SK-N-SH (cell line): ENCODE measurements at regions not wholly inside any gene's neighbourhood (a gene's known extent, or its start where the extent isn't known, plus 50 kb on each side); places are given as distances from the start of the nearest gene placed in this dataset.

ENCODE experiments used
- CTCF ChIA-PET: fragments of 300-600, 350-600 bp; formaldehyde crosslinking; extraction: SDS; loops from one replicate; lab custom pipeline; 2021; lab: Yijun Ruan, JAX
- POLR2A ChIA-PET: fragments of 350-600 bp; sonication (Branson Sonifier 250); formaldehyde crosslinking; extraction: SDS; loops from one replicate; lab custom pipeline; 2020; ENCODE audit warnings: antibody characterized with exemption, inconsistent platforms; lab: Yijun Ruan, JAX
- DNase-seq: peaks from one replicate; pipeline ENCODE4 v3.0.0; 2012
- H2AFZ ChIP-seq: fragments of 200-600 bp; sonication (generic); 2 replicates; pipeline ENCODE4 v1.8.1; 2016; ENCODE audit warnings: antibody characterized with exemption, mild to moderate bottlenecking, low read depth
- H3F3A ChIP-seq: fragments of 200-600 bp; sonication (generic); replicated peaks from 2 replicates; pipeline ENCODE3; 2016; ENCODE audit warnings: antibody characterized with exemption, mild to moderate bottlenecking; ENCODE audit not compliant: insufficient read depth
- H3K27ac ChIP-seq, 2 experiments: fragments of 200-500 bp in 1 of 2; fragments of 200-600 bp in 1 of 2; sonication (Bioruptor generic) in 1 of 2; sonication (generic), shearing (Covaris generic) in 1 of 2; 2 replicates each; pipeline versions ENCODE4 v1.5.1 to v1.6.1; 2014 to 2016; ENCODE audit warnings: low read depth in 2 of 2, inconsistent platforms in 1 of 2, low read length in 1 of 2, mild to moderate bottlenecking in 1 of 2, mixed read lengths in 1 of 2
- H3K27me3 ChIP-seq: fragments of 200-600 bp; sonication (generic), shearing (Covaris generic); 2 replicates; pipeline ENCODE4 v1.6.1; 2016; ENCODE audit warnings: mixed run types; ENCODE audit not compliant: insufficient read depth
- H3K36me3 ChIP-seq, 2 experiments: fragments of 200-500 bp in 1 of 2; fragments of 200-600 bp in 1 of 2; sonication (Bioruptor generic) in 1 of 2; sonication (generic) in 1 of 2; replicated peaks in 1 of 2; 2 replicates each; pipeline versions ENCODE3 to v1.5.1; 2014 to 2016; ENCODE audit warnings: low read length in 1 of 2, mild to moderate bottlenecking in 1 of 2; ENCODE audit not compliant: insufficient read depth in 2 of 2, control insufficient read depth in 1 of 2
- H3K4me1 ChIP-seq, 2 experiments: fragments of 200-500 bp in 1 of 2; fragments of 200-600 bp in 1 of 2; sonication (Bioruptor generic) in 1 of 2; sonication (generic), shearing (Covaris generic) in 1 of 2; 2 replicates each; pipeline versions ENCODE4 v1.5.1 to v1.6.1; 2014 to 2016; ENCODE audit warnings: low read depth in 1 of 2, low read length in 1 of 2, mixed run types in 1 of 2; ENCODE audit not compliant: insufficient read depth in 2 of 2, control insufficient read depth in 1 of 2
- H3K4me2 ChIP-seq: fragments of 200-600 bp; sonication (generic), shearing (Covaris generic); 2 replicates; pipeline ENCODE4 v1.6.1; 2017; ENCODE audit warnings: mixed run types
- H3K4me3 ChIP-seq, 2 experiments: fragments of 200-500 bp in 1 of 2; fragments of 200-600 bp in 1 of 2; sonication (Bioruptor generic) in 1 of 2; sonication (generic), shearing (Covaris generic) in 1 of 2; 2 replicates each; pipeline versions ENCODE4 v1.5.1 to v1.8.1; 2014 to 2016; ENCODE audit warnings: low read depth in 2 of 2, inconsistent platforms in 1 of 2, low read length in 1 of 2, mild to moderate bottlenecking in 1 of 2, mixed read lengths in 1 of 2, moderate library complexity in 1 of 2
- H3K79me2 ChIP-seq: fragments of 200-600 bp; sonication (generic); 2 replicates; pipeline ENCODE4 v1.8.1; 2017; ENCODE audit warnings: mild to moderate bottlenecking; ENCODE audit not compliant: insufficient read depth
- H3K9ac ChIP-seq: fragments of 200-600 bp; sonication (generic); 2 replicates; pipeline ENCODE4 v1.6.1; 2017; ENCODE audit warnings: mixed run types
- H3K9me2 ChIP-seq: fragments of 200-600 bp; sonication (generic); 2 replicates; pipeline ENCODE4 v1.6.1; 2017; ENCODE audit warnings: mixed run types
- H3K9me3 ChIP-seq: fragments of 200-600 bp; sonication (generic); 2 replicates; pipeline ENCODE4 v1.6.1; 2017; ENCODE audit warnings: mixed run types, mild to moderate bottlenecking, moderate library complexity
- H4K20me1 ChIP-seq: fragments of 200-600 bp; sonication (generic); 2 replicates; pipeline ENCODE4 v1.6.1; 2017; ENCODE audit warnings: mild to moderate bottlenecking, mixed run types; ENCODE audit not compliant: insufficient read depth
- CHD2 ChIP-seq: fragments of 150-350 bp; IDR thresholded peaks from 2 replicates; pipeline ENCODE4 v1.6.1; 2018; ENCODE audit warnings: low read length; ENCODE audit not compliant: partially characterized antibody
- ELF1 ChIP-seq: IDR thresholded peaks from 2 replicates; pipeline ENCODE4 v1.4.0; 2012
- EP300 ChIP-seq, 2 experiments: IDR thresholded peaks; 2 replicates each; pipeline versions ENCODE4 v1.4.0 to v1.6.1; 2012; ENCODE audit warnings: borderline replicate concordance in 1 of 2, low read depth in 1 of 2, low read length in 1 of 2
- FOSL2 ChIP-seq: IDR thresholded peaks from 2 replicates; pipeline ENCODE4 v1.4.0; 2012; ENCODE audit warnings: low read depth, mild to moderate bottlenecking, moderate library complexity, borderline replicate concordance
- FOXJ3 ChIP-seq: sonication (generic); formaldehyde crosslinking; IDR thresholded peaks from 2 replicates; pipeline ENCODE4 v1.5.1; 2020; ENCODE audit warnings: mild to moderate bottlenecking, missing genetic modification reagents
- GATA2 ChIP-seq: sonication (generic); formaldehyde crosslinking; IDR thresholded peaks from 2 replicates; pipeline ENCODE4 v1.5.0; 2020; ENCODE audit warnings: mild to moderate bottlenecking, missing genetic modification reagents
- JUND ChIP-seq: IDR thresholded peaks from 2 replicates; pipeline ENCODE4 v1.4.0; 2012
- MEF2A ChIP-seq: IDR thresholded peaks from 2 replicates; pipeline ENCODE4 v1.4.0; 2012; ENCODE audit warnings: low read depth, borderline replicate concordance
- MXI1 ChIP-seq: IDR thresholded peaks from 2 replicates; pipeline ENCODE4 v1.6.1; 2012; ENCODE audit warnings: mild to moderate bottlenecking, low read depth, low read length, improper control_type of control experiment
- NFIC ChIP-seq: IDR thresholded peaks from 2 replicates; pipeline ENCODE4 v1.4.0; 2012; ENCODE audit warnings: borderline replicate concordance
- RFX5 ChIP-seq: IDR thresholded peaks from 2 replicates; pipeline ENCODE4 v1.6.1; 2012; ENCODE audit warnings: mild to moderate bottlenecking, improper control_type of control experiment, low read length
- SIN3A ChIP-seq: IDR thresholded peaks from 2 replicates; pipeline ENCODE4 v1.6.1; 2012; ENCODE audit warnings: low read depth, mild to moderate bottlenecking, low read length, moderate library complexity, borderline replicate concordance
- SMC3 ChIP-seq: IDR thresholded peaks from 2 replicates; pipeline ENCODE4 v1.6.1; 2012; ENCODE audit warnings: low read depth, low read length, improper control_type of control experiment
- TCF12 ChIP-seq: IDR thresholded peaks from 2 replicates; pipeline ENCODE4 v1.4.0; 2012
- TEAD4 ChIP-seq: IDR thresholded peaks from 2 replicates; pipeline ENCODE4 v1.4.0; 2012; ENCODE audit warnings: mild to moderate bottlenecking, borderline replicate concordance; ENCODE audit not compliant: insufficient read depth
- WGBS: methylation state at CpG from one replicate; pipeline ENCODE4 v1.1.6; 2017; ENCODE audit warnings: low lambda C conversion rate; 5-methylcytosine and 5-hydroxymethylcytosine counted together
- TF ChIP-seq, protein P1 (sequence below): fragments of 150-350 bp; IDR thresholded peaks from 2 replicates; pipeline ENCODE4 v1.6.1; 2016; ENCODE audit warnings: mild to moderate bottlenecking, low read depth, low read length
- TF ChIP-seq, protein P2 (sequence below): IDR thresholded peaks from 2 replicates; pipeline ENCODE4 v1.4.0; 2012; ENCODE audit warnings: low read depth
- TF ChIP-seq, protein P3 (sequence below): IDR thresholded peaks from 2 replicates; pipeline ENCODE4 v1.6.1; 2012; ENCODE audit warnings: mild to moderate bottlenecking, low read depth, low read length, moderate library complexity

DNA sequence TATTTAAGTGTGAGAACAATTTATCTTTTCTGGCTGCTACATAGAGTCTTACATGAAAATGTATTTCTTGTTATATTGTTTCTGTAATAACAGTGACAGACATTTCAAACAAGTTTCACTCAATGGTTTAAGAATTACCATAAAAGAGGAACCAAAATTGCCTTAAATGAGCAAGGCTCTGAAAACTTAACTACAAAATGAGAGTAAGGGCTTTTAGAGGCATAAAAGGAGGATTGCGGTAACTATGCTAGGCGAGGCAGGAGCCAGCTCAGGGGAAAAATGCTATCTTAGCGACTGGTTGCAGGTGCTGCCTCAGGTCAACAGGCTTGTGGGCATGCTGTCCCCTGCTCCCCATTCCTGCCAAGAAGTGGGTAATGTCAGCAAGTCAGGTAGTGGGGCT lies 81.7 kb upstream of the MSI2 start:
- Histone ChIP-seq H3K27me3 (peaks cover 27% of the 10 kb centered on the region), H3K9me3 (no peaks in the 10 kb centered on the region), H3K4me1 (no peaks in the 10 kb centered on the region), H3K9me2 (no peaks in the 10 kb centered on the region), H3K79me2 (no peaks in the 10 kb centered on the region), H3K9ac (no peak overlapping the region), H3K27ac (no peak overlapping the region), H2AFZ (no peak overlapping the region), H4K20me1 (no peaks in the 10 kb centered on the region), H3F3A (peaks cover 4% of the 10 kb centered on the region), H3K4me2 (no peak overlapping the region), H3K4me3 (no peak overlapping the region), H3K36me3 (no peaks in the 10 kb centered on the region)
- DNase-seq = no peak
- POLR2A ChIA-PET = no interaction called here
- CTCF ChIA-PET = interaction anchor here (1.1 to 1.5 kb wide), 2 partner anchors 9 to 16 kb away, joined by 3 to 4 read pairs; no protein-coding TSS in a partner anchor
- no peak for TF ChIP-seq TEAD4
- no peak for TF ChIP-seq RFX5
- no peak for TF ChIP-seq CHD2
- TF ChIP-seq, protein P1, sequence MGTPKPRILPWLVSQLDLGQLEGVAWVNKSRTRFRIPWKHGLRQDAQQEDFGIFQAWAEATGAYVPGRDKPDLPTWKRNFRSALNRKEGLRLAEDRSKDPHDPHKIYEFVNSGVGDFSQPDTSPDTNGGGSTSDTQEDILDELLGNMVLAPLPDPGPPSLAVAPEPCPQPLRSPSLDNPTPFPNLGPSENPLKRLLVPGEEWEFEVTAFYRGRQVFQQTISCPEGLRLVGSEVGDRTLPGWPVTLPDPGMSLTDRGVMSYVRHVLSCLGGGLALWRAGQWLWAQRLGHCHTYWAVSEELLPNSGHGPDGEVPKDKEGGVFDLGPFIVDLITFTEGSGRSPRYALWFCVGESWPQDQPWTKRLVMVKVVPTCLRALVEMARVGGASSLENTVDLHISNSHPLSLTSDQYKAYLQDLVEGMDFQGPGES = no peak
- TF ChIP-seq, protein P2, sequence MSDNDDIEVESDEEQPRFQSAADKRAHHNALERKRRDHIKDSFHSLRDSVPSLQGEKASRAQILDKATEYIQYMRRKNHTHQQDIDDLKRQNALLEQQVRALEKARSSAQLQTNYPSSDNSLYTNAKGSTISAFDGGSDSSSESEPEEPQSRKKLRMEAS = no peak
- TF ChIP-seq NFIC = no peak
- TF ChIP-seq FOSL2 = no peak
- TF ChIP-seq FOXJ3 (CRISPR knock-in tag) = no peak
- TF ChIP-seq TCF12 = no peak
- 60% methylated on average over 3 of the region's 3 CpGs for WGBS

DNA sequence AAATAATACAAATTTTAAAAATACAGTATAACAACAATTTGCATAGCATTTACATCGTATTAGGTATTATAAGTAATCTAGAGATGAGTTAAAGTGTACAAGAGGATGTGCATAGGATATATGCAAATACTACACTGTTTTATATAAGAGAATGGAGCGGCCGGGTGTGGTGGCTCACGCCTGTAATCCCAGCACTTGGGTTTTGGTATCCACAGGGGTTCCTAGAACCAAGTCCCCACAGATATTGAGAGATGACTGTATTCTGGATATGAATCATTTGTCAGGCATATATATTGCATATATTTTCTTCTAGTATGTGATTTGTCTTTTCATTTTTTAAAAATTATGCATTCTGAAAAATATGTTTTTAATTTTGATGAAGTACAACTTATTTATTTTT lies 77.5 kb upstream of the MSI2 start:
- Histone ChIP-seq H3K4me3 (no peak overlapping the region), H3K4me2 (no peak overlapping the region), H4K20me1 (no peaks in the 10 kb centered on the region), H3K27me3 (peaks cover 17% of the 10 kb centered on the region), H3K36me3 (no peaks in the 10 kb centered on the region), H3F3A (peaks cover 4% of the 10 kb centered on the region), H3K9me3 (0 out of 2 replicates have a peak, but pooled peaks cover 3% of the 10 kb centered on the region), H3K27ac (no peak overlapping the region), H3K9ac (no peak overlapping the region), H3K4me1 (no peaks in the 10 kb centered on the region), H3K79me2 (no peaks in the 10 kb centered on the region), H2AFZ (no peak overlapping the region), H3K9me2 (no peaks in the 10 kb centered on the region)
- ChIA-PET CTCF (no interaction called here), POLR2A (no interaction called here)
- no peak for DNase-seq
- WGBS = 80% methylated on average over 4 of the region's 4 CpGs
- TF ChIP-seq MEF2A (no peak), MXI1 (no peak), JUND (no peak), EP300 (IDR thresholded peaks at IDR 0.05; ENCODE audit: borderline replicate concordance in 1 of 2, low read depth in 1 of 2, low read length in 1 of 2) (no peak), SMC3 (no peak), ELF1 (no peak), GATA2 (no peak), SIN3A (no peak)
- TF ChIP-seq, protein P3, sequence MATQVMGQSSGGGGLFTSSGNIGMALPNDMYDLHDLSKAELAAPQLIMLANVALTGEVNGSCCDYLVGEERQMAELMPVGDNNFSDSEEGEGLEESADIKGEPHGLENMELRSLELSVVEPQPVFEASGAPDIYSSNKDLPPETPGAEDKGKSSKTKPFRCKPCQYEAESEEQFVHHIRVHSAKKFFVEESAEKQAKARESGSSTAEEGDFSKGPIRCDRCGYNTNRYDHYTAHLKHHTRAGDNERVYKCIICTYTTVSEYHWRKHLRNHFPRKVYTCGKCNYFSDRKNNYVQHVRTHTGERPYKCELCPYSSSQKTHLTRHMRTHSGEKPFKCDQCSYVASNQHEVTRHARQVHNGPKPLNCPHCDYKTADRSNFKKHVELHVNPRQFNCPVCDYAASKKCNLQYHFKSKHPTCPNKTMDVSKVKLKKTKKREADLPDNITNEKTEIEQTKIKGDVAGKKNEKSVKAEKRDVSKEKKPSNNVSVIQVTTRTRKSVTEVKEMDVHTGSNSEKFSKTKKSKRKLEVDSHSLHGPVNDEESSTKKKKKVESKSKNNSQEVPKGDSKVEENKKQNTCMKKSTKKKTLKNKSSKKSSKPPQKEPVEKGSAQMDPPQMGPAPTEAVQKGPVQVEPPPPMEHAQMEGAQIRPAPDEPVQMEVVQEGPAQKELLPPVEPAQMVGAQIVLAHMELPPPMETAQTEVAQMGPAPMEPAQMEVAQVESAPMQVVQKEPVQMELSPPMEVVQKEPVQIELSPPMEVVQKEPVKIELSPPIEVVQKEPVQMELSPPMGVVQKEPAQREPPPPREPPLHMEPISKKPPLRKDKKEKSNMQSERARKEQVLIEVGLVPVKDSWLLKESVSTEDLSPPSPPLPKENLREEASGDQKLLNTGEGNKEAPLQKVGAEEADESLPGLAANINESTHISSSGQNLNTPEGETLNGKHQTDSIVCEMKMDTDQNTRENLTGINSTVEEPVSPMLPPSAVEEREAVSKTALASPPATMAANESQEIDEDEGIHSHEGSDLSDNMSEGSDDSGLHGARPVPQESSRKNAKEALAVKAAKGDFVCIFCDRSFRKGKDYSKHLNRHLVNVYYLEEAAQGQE = no peak
